Endothelial cell of umbilical vein (primary cell): ENCODE measurements at regions not wholly inside any gene's neighbourhood (a gene's known extent, or its start where the extent isn't known, plus 50 kb on each side); places are given as distances from the start of the nearest gene placed in this dataset.

ENCODE experiments used
- EZH2 ChIP-seq: IDR thresholded peaks from 2 replicates; pipeline ENCODE4 v1.6.1; 2012; ENCODE audit warnings: borderline replicate concordance, low read depth, mild to moderate bottlenecking, moderate library complexity, low read length, inconsistent platforms; ENCODE audit not compliant: severe bottlenecking
- FOS ChIP-seq: IDR thresholded peaks from 2 replicates; pipeline ENCODE4 v1.6.1; 2011; ENCODE audit warnings: mild to moderate bottlenecking, low read length, moderate library complexity, borderline replicate concordance; ENCODE audit not compliant: insufficient read depth
- JUN ChIP-seq: IDR thresholded peaks from 2 replicates; pipeline ENCODE4 v1.6.1; 2011; ENCODE audit warnings: borderline replicate concordance, low read depth; ENCODE audit not compliant: insufficient read length, insufficient read depth
- MYC ChIP-seq: IDR thresholded peaks from one replicate; pipeline ENCODE4 v1.6.1; 2011; ENCODE audit warnings: mild to moderate bottlenecking, low read depth, low read length
- POLR2A ChIP-seq: IDR thresholded peaks from 2 replicates; pipeline ENCODE4 v1.6.1; 2012; ENCODE audit warnings: low read depth, mild to moderate bottlenecking, control low read depth, low read length
- POLR2AphosphoS5 ChIP-seq: IDR thresholded peaks from 2 replicates; pipeline ENCODE4 v1.6.1; 2012; ENCODE audit warnings: low read depth, mild to moderate bottlenecking, control low read depth, low read length, moderate library complexity; ENCODE audit not compliant: insufficient read depth
- TF ChIP-seq, protein P1 (sequence below), 2 donors: IDR thresholded peaks; 1 replicate in 1 of 2; 2 replicates in 1 of 2; pipeline ENCODE4 v1.5.1; 2011; ENCODE audit warnings: low read length in 2 of 2, mild to moderate bottlenecking in 2 of 2, moderate library complexity in 2 of 2, control low read depth in 1 of 2, inconsistent platforms in 1 of 2, low read depth in 1 of 2; ENCODE audit not compliant: insufficient read depth in 1 of 2; ENCODE audit errors: extremely low read depth in 1 of 2
- TF ChIP-seq, protein P2 (sequence below): IDR thresholded peaks from 2 replicates; pipeline ENCODE4 v1.6.1; 2011; ENCODE audit not compliant: insufficient read depth, insufficient read length

DNA sequence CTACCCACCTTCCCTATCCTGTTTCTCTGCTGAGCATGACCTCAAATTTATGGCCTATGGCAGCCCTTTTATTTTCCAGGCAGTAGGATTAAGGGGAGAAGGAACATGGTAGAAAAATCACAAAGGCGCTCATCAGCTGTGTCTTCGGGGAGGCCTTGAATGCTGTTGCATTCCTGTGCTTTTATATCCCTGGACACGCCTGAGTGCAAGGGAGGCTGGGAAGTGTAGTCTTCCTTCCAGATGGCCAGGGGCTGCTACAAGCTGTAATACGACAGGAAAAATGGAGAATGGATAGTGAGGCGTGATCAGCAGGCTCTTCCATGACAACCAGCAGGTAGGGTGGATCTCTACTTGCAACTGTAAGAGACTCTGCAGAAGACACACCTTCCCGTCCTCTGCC lies 210.9 kb upstream of the GGTLC1 start:
- TF ChIP-seq, protein P1, sequence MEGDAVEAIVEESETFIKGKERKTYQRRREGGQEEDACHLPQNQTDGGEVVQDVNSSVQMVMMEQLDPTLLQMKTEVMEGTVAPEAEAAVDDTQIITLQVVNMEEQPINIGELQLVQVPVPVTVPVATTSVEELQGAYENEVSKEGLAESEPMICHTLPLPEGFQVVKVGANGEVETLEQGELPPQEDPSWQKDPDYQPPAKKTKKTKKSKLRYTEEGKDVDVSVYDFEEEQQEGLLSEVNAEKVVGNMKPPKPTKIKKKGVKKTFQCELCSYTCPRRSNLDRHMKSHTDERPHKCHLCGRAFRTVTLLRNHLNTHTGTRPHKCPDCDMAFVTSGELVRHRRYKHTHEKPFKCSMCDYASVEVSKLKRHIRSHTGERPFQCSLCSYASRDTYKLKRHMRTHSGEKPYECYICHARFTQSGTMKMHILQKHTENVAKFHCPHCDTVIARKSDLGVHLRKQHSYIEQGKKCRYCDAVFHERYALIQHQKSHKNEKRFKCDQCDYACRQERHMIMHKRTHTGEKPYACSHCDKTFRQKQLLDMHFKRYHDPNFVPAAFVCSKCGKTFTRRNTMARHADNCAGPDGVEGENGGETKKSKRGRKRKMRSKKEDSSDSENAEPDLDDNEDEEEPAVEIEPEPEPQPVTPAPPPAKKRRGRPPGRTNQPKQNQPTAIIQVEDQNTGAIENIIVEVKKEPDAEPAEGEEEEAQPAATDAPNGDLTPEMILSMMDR (IDR thresholded peaks at IDR 0.05; ENCODE audit: extremely low read depth in 1 of 2, insufficient read depth in 1 of 2, low read depth in 1 of 2, low read length in 2 of 2) = no peak
- TF ChIP-seq MYC = no peak
- TF ChIP-seq JUN = no peak
- no peak for TF ChIP-seq EZH2
- no peak for TF ChIP-seq POLR2A
- TF ChIP-seq, protein P2, sequence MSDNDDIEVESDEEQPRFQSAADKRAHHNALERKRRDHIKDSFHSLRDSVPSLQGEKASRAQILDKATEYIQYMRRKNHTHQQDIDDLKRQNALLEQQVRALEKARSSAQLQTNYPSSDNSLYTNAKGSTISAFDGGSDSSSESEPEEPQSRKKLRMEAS = no peak
- no peak for TF ChIP-seq POLR2AphosphoS5
- TF ChIP-seq FOS = no peak
